ENCODE measurements at regions not wholly inside any gene's neighbourhood (a gene's known extent, or its start where the extent isn't known, plus 50 kb on each side); places are given as distances from the start of the nearest gene placed in this dataset.

DNA sequence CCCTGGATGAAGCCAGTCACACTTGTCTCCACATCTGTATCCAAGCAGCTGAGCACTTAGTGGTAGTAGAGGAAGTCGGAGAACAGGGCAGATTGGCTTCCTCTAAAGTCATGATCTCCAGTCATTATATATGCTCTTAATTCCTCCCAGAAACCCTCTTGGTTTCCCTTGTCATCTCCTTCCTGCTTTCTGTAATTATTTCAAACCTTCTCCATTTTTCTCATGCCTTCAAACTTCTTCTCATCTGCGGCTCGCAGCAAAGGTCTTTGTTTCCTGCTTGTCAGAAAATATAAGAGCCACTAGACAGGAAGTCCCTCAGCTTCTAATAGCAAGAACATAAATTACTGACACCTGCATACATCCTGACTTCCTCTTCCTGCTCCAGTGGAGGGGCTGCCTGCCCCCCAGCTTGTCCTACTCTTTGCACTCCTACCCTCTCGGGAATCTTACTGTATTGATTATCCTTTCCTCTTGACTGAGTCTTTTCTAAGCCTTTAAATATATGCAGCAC is 124.6 kb upstream of the NGF start:
- no peak for DNase-seq (ENCODE audit: low read depth)
- no peak overlapping the region for H3K4me3 ChIP-seq (ENCODE audit: low read depth, low read length)
- TF ChIP-seq, protein P1, sequence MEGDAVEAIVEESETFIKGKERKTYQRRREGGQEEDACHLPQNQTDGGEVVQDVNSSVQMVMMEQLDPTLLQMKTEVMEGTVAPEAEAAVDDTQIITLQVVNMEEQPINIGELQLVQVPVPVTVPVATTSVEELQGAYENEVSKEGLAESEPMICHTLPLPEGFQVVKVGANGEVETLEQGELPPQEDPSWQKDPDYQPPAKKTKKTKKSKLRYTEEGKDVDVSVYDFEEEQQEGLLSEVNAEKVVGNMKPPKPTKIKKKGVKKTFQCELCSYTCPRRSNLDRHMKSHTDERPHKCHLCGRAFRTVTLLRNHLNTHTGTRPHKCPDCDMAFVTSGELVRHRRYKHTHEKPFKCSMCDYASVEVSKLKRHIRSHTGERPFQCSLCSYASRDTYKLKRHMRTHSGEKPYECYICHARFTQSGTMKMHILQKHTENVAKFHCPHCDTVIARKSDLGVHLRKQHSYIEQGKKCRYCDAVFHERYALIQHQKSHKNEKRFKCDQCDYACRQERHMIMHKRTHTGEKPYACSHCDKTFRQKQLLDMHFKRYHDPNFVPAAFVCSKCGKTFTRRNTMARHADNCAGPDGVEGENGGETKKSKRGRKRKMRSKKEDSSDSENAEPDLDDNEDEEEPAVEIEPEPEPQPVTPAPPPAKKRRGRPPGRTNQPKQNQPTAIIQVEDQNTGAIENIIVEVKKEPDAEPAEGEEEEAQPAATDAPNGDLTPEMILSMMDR (conservative IDR thresholded peaks at IDR 0.05; ENCODE audit: low read depth, low read length) = no peak

DNA sequence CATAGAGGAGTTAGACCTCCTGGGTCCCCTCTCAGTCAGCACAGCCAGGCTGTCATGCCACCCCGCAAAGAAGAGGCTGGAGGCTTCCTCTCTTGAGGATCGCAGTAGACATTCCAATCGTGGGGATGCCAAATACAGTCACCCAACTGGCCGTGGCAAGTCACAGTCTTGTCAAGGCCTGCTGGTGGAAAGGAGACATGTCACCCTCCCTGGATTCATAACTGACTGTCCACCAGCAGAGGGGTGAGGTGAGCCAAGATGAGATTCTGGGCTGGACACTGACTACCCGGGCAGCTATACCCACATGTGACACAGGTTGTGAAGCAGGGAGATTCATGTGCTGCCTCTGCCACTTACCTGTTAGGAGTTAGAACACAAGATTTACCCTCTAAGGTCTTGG is 123.5 kb upstream of the NGF start:
- TF ChIP-seq, protein P1 (conservative IDR thresholded peaks at IDR 0.05; ENCODE audit: low read depth, low read length) = peak; percentile 20
- no peak for DNase-seq (ENCODE audit: low read depth)
- H3K4me3 ChIP-seq (ENCODE audit: low read depth, low read length) = no peak overlapping the region

DNA sequence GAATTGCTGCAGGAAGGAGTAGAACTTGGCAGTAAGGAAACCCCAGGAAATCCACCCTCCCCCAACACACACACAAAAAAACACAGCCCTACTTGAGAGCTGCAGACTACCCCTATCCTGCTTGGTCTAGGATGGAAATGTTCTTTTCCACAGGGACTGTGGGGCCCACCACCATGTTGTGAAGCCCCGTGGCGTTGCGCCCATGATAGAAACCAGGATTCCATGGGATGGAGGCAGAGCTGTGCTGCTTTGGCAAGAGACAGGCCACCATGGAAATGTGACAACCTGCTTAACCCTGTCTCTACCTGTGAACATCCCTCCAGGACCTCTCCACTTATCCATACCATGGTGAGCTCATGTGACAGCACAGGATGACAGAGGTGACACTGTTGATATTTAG is 121.1 kb upstream of the NGF start:
- DNase-seq (ENCODE audit: low read depth) = no peak
- TF ChIP-seq, protein P1 (conservative IDR thresholded peaks at IDR 0.05; ENCODE audit: low read depth, low read length) = no peak
- H3K4me3 ChIP-seq (ENCODE audit: low read depth, low read length) = no peak overlapping the region

DNA sequence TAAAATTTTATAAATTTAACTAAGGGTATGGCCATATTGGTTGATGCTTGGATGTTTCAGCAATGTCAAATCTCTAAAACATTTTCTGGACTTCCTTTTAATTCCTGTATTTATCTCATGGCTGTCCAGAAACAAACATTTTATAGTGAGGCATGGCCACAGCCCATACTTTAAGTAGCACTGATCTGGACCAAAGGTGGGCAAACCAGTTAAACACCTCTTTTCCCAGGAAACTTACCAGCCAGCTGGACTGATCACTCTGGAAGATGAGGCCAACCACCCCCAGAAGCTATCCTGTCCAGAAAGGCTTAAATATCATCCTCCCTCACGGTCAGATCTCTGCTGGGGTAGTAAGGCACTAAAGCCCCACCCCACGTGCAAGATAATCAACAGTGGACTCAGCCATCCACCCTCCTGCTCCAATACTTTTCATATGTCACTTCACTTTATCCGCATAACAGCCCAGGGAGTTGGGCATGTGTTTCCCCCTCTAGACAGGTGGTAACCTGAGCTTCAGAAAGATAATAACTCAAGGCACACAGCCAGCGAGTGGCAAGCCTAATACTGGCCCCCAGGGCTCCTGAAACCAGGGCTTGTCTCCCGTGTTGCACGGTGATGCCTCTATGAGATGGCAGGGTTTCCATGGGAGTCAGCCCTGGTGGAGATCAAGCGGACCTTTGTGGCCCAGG is 120.5 kb upstream of the NGF start:
- TF ChIP-seq, protein P1 (conservative IDR thresholded peaks at IDR 0.05; ENCODE audit: low read depth, low read length) = no peak
- no peak for DNase-seq (ENCODE audit: low read depth)
- H3K4me3 ChIP-seq (ENCODE audit: low read depth, low read length) = no peak overlapping the region

DNA sequence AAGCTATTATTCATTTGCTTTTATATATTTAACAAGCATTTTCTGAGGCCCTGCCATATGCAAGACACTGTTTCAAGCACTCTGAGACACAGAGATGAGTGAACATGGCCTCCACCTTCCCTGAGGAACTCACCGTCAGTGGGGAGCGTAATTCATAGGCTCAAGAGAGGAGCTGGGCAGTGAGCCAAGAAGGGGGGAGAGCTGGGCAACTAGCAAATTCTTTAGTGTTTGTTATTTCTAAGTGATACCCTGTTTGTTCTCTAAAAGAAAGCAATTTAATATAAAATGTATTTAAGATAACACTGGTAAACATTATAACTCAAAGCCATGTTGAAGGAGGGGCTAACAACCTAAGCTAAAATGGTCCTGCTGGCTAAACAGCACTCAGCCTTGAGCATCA is 119.2 kb upstream of the NGF start:
- no peak for DNase-seq (ENCODE audit: low read depth)
- no peak overlapping the region for H3K4me3 ChIP-seq (ENCODE audit: low read depth, low read length)
- TF ChIP-seq, protein P1 (conservative IDR thresholded peaks at IDR 0.05; ENCODE audit: low read depth, low read length) = no peak

DNA sequence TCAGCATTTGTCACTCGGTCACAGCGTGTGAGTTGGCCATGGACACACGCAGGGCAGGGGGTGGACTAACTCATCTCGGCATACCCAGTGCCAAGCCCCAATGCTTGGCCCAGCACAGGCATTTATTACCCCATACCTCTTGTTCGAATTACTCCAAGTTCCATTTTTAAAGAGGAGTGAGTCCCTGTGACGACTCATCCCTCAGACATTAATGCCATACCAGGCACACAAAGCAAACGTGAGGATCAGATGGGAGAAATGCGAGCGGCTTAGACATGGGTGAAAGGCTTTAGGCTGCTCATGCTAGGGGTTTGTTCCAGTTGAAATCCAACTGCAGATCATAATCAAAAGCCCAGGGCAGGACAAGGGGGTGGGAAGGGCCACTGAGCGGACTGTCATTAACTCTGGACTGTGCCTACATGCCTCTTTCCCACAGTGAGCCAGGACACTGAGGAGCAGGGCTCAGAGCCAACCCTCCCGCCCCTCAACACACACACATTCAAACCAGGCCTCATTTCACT is 118.5 kb upstream of the NGF start:
- DNase-seq (ENCODE audit: low read depth) = peak; percentile 9

More for the DNA sequence above, 118.5 kb upstream of the NGF start:
- no peak overlapping the region for H3K4me3 ChIP-seq (ENCODE audit: low read depth, low read length)
- TF ChIP-seq, protein P1 (conservative IDR thresholded peaks at IDR 0.05; ENCODE audit: low read depth, low read length) = no peak
